CD14-positive monocyte (primary cell): ENCODE measurements at regions not wholly inside any gene's neighbourhood (a gene's known extent, or its start where the extent isn't known, plus 50 kb on each side); places are given as distances from the start of the nearest gene placed in this dataset.

Experiments
- DNase-seq, 3 donors: peaks; one replicate each; pipeline ENCODE4 v3.0.0-alpha.2; 2011 to 2022
- H2AFZ ChIP-seq: 2 replicates; pipeline ENCODE4 v1.6.0; 2012; ENCODE audit warnings: mild to moderate bottlenecking, low read depth, low read length, inconsistent platforms; ENCODE audit not compliant: insufficient read depth, poor library complexity, severe bottlenecking
- H3K27ac ChIP-seq, 2 donors: 1 replicate in 1 of 2; 2 replicates in 1 of 2; pipeline ENCODE4 v1.5.1; 2012 to 2013; ENCODE audit warnings: low read length in 2 of 2, control low read depth in 1 of 2, inconsistent platforms in 1 of 2, low read depth in 1 of 2, mild to moderate bottlenecking in 1 of 2
- H3K27me3 ChIP-seq, 2 donors: one replicate each; pipeline versions ENCODE4 v1.6.0 to v1.6.1; 2011 to 2013; ENCODE audit warnings: low read length in 2 of 2; ENCODE audit not compliant: control insufficient read depth in 2 of 2, insufficient read depth in 2 of 2
- H3K36me3 ChIP-seq, 2 donors: replicated peaks in 1 of 2; 1 replicate in 1 of 2; 2 replicates in 1 of 2; pipeline versions ENCODE4 v1.5.1 to v1.6.1; 2012 to 2013; ENCODE audit warnings: low read length in 2 of 2, control low read depth in 1 of 2, inconsistent platforms in 1 of 2, mild to moderate bottlenecking in 1 of 2; ENCODE audit not compliant: insufficient read depth in 2 of 2, control insufficient read depth in 1 of 2
- H3K4me1 ChIP-seq, 2 donors: 1 replicate in 1 of 2; 2 replicates in 1 of 2; pipeline versions ENCODE4 v1.5.1 to v1.6.1; 2012 to 2013; ENCODE audit warnings: low read length in 2 of 2, control low read depth in 1 of 2, inconsistent platforms in 1 of 2, mild to moderate bottlenecking in 1 of 2, moderate library complexity in 1 of 2; ENCODE audit not compliant: insufficient read depth in 2 of 2, control insufficient read depth in 1 of 2
- H3K4me2 ChIP-seq: replicated peaks from 2 replicates; pipeline ENCODE3; 2012; ENCODE audit warnings: low read length, moderate library complexity, mild to moderate bottlenecking; ENCODE audit not compliant: poor library complexity, severe bottlenecking; ENCODE audit errors: extremely low read depth
- H3K4me3 ChIP-seq, 3 experiments: fragments of 200-600 bp in 1 of 3; sonication (generic) in 1 of 3; replicated peaks in 1 of 3; 1 replicate in 2 of 3; 2 replicates in 1 of 3; pipeline ENCODE4 v1.5.1; 2011 to 2013; ENCODE audit warnings: low read length in 3 of 3, mild to moderate bottlenecking in 3 of 3, control low read depth in 2 of 3, low read depth in 2 of 3, inconsistent platforms in 1 of 3, moderate library complexity in 1 of 3
- H3K79me2 ChIP-seq: 2 replicates; pipeline ENCODE4 v1.6.0; 2012; ENCODE audit warnings: mild to moderate bottlenecking, control low read depth, inconsistent platforms, low read length, moderate library complexity; ENCODE audit not compliant: insufficient read depth
- H3K9ac ChIP-seq: 2 replicates; pipeline ENCODE4 v1.6.0; 2017; ENCODE audit warnings: low read length, mild to moderate bottlenecking; ENCODE audit not compliant: insufficient read depth, poor library complexity, severe bottlenecking
- H3K9me3 ChIP-seq, 2 donors: replicated peaks in 1 of 2; 1 replicate in 1 of 2; 2 replicates in 1 of 2; pipeline versions ENCODE4 v1.5.1 to v1.6.1; 2012 to 2013; ENCODE audit warnings: low read length in 2 of 2, control low read depth in 1 of 2; ENCODE audit not compliant: control insufficient read depth in 1 of 2, insufficient read depth in 1 of 2
- H4K20me1 ChIP-seq: 2 replicates; pipeline ENCODE4 v1.6.0; 2012; ENCODE audit warnings: mild to moderate bottlenecking, low read length, control low read depth, moderate library complexity; ENCODE audit not compliant: insufficient read depth
- H3K27ac Mint-ChIP-seq, 7 donors: one replicate each; pipeline ENCODE4 v1.8.0; 2020; ENCODE audit warnings: mild to moderate bottlenecking in 7 of 7, mixed read lengths in 7 of 7, moderate library complexity in 6 of 7, inconsistent platforms in 2 of 7
- H3K27me3 Mint-ChIP-seq, 3 donors: one replicate each; pipeline ENCODE4 v1.8.0; 2021 to 2022; ENCODE audit warnings: low read depth in 3 of 3, mild to moderate bottlenecking in 3 of 3, mixed read lengths in 3 of 3, moderate library complexity in 3 of 3, inconsistent platforms in 1 of 3
- H3K36me3 Mint-ChIP-seq, 2 donors: one replicate each; pipeline ENCODE4 v1.8.0; 2020; ENCODE audit warnings: mixed read lengths in 2 of 2, inconsistent platforms in 1 of 2, mild to moderate bottlenecking in 1 of 2
- H3K4me1 Mint-ChIP-seq: one replicate; pipeline ENCODE4 v1.8.0; 2020; ENCODE audit warnings: mild to moderate bottlenecking, mixed read lengths
- H3K4me3 Mint-ChIP-seq, 2 donors: one replicate each; pipeline ENCODE4 v1.8.0; 2020; ENCODE audit warnings: mild to moderate bottlenecking in 2 of 2, mixed read lengths in 2 of 2, moderate library complexity in 1 of 2
- H3K9me3 Mint-ChIP-seq, 7 donors: one replicate each; pipeline ENCODE4 v1.8.0; 2020 to 2022; ENCODE audit warnings: mixed read lengths in 7 of 7, mild to moderate bottlenecking in 6 of 7, moderate library complexity in 6 of 7, inconsistent platforms in 2 of 7
- WGBS: methylation state at CpG from one replicate; pipeline ENCODE4 v1.1.5; 2013; ENCODE audit warnings: missing lambda C conversion rate; ENCODE audit not compliant: insufficient coverage; 5-methylcytosine and 5-hydroxymethylcytosine counted together
- intact Hi-C, 2 donors: fragments of 100-400 bp; cut with micrococcal nuclease; formaldehyde crosslinking; loops; one replicate each; pipeline versions ENCODE4 v1.15.0 to v1.15.1; 2023
- TF ChIP-seq, protein P1 (sequence below): fragments of 200-600 bp; IDR thresholded peaks from one replicate; pipeline ENCODE4 v1.8.0; 2022; ENCODE audit warnings: antibody characterized with exemption, mild to moderate bottlenecking

DNA sequence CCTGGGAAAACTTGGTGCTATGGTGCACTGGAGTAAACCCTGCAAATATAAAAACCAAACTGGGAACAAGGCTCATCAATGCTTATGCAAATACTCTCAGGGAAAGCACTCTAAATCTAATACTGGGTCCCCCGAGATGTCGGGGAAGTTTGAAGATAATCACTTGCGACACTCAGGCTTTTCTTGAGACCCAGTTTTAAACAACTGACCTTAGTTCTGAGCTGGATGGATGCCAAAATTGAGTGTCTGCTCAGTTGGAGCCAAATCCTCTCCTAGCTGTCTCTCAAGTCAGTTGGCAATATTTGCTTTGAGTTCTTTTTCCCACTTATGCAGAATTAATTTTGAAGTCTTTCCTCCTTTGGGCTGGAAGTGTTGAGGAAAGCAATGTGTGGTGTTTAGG, 75.5 kb upstream of the CD2AP start:
- H3K27ac ChIP-seq: no peak overlapping the region
- H3K4me1 ChIP-seq: no peaks in the 10 kb centered on the region
- no peak overlapping the region for H3K4me3 Mint-ChIP-seq
- no peak overlapping the region for H3K27ac Mint-ChIP-seq
- no peaks in the 10 kb centered on the region for H3K36me3 ChIP-seq
- H2AFZ ChIP-seq: no peak overlapping the region
- no peak overlapping the region for H3K4me2 ChIP-seq
- TF ChIP-seq, protein P1, sequence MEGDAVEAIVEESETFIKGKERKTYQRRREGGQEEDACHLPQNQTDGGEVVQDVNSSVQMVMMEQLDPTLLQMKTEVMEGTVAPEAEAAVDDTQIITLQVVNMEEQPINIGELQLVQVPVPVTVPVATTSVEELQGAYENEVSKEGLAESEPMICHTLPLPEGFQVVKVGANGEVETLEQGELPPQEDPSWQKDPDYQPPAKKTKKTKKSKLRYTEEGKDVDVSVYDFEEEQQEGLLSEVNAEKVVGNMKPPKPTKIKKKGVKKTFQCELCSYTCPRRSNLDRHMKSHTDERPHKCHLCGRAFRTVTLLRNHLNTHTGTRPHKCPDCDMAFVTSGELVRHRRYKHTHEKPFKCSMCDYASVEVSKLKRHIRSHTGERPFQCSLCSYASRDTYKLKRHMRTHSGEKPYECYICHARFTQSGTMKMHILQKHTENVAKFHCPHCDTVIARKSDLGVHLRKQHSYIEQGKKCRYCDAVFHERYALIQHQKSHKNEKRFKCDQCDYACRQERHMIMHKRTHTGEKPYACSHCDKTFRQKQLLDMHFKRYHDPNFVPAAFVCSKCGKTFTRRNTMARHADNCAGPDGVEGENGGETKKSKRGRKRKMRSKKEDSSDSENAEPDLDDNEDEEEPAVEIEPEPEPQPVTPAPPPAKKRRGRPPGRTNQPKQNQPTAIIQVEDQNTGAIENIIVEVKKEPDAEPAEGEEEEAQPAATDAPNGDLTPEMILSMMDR: no peak
- H3K9ac ChIP-seq: no peak overlapping the region
- no peak for DNase-seq
- 96% methylated on average over 3 of the region's 3 CpGs for WGBS
- H3K4me3 ChIP-seq: no peak overlapping the region
- no peaks in the 10 kb centered on the region for H3K79me2 ChIP-seq
- no peaks in the 10 kb centered on the region for H4K20me1 ChIP-seq
- H3K9me3 ChIP-seq: no peaks in the 10 kb centered on the region
- intact Hi-C loops: no loop called here
- peaks cover 0 to 3% (median 0%) of the 10 kb centered on the region in 3 donors for H3K27me3 Mint-ChIP-seq
- no peaks in the 10 kb centered on the region for H3K27me3 ChIP-seq
- no peaks in the 10 kb centered on the region for H3K36me3 Mint-ChIP-seq
- H3K9me3 Mint-ChIP-seq: peaks cover 0 to 3% (median 0%) of the 10 kb centered on the region in 7 donors
- no peaks in the 10 kb centered on the region for H3K4me1 Mint-ChIP-seq

DNA sequence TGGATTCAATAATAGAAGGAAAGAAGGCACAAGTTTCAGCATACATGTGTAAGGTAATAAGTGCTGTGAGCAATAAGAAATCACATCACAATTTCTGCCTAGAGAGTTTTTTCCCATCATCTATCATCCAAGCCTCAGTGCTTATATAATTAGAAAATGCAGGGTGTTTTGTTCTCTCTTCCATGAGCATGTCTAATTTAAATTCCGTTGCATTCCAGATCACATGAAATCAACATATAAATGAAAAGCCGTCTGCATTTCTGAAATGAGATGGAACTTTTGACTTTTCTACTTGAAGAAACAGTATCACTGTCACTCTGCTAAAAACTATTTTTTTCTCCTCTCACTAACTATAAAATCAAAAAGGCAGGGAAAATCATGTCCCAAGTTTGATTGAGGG, 74.5 kb upstream of the CD2AP start:
- no peaks in the 10 kb centered on the region for H3K36me3 ChIP-seq
- H3K27ac ChIP-seq: no peak overlapping the region
- DNase-seq: no peak
- no peak overlapping the region for H3K9ac ChIP-seq
- H3K9me3 ChIP-seq: no peaks in the 10 kb centered on the region
- WGBS: 80% methylated on average over 1 of the region's 2 CpGs
- Mint-ChIP-seq H3K36me3 (no peaks in the 10 kb centered on the region), H3K4me1 (peaks cover 5% of the 10 kb centered on the region), H3K4me3 (no peak overlapping the region), H3K9me3 (peaks cover 0 to 3% (median 0%) of the 10 kb centered on the region in 7 donors), H3K27ac (no peak overlapping the region), H3K27me3 (peaks cover 0 to 3% (median 0%) of the 10 kb centered on the region in 3 donors)
- H3K4me2 ChIP-seq: no peak overlapping the region
- H3K4me1 ChIP-seq: no peaks in the 10 kb centered on the region
- no peaks in the 10 kb centered on the region for H3K27me3 ChIP-seq
- no peak overlapping the region for H3K4me3 ChIP-seq
- no peak overlapping the region for H2AFZ ChIP-seq
- intact Hi-C loops: no loop called here
- H3K79me2 ChIP-seq: no peaks in the 10 kb centered on the region
- no peaks in the 10 kb centered on the region for H4K20me1 ChIP-seq
- TF ChIP-seq, protein P1: no peak
